Astrocyte of the cerebellum (primary cell): ENCODE measurements at regions not wholly inside any gene's neighbourhood (a gene's known extent, or its start where the extent isn't known, plus 50 kb on each side); places are given as distances from the start of the nearest gene placed in this dataset.

ENCODE experiments used
- DNase-seq: peaks from one replicate; pipeline ENCODE4 v3.0.0-alpha.2; 2011; ENCODE audit warnings: low read depth
- H3K4me3 ChIP-seq: 2 replicates; pipeline ENCODE4 v1.5.1; 2011; ENCODE audit warnings: mild to moderate bottlenecking, low read depth, low read length, moderate library complexity
- CTCF ChIP-seq: IDR thresholded peaks from 2 replicates; pipeline ENCODE4 v1.5.1; 2012; ENCODE audit warnings: low read length, low read depth, moderate library complexity, mild to moderate bottlenecking; ENCODE audit errors: missing control alignments
- in situ Hi-C: cut with HindIII; loops from 2 replicates; pipeline ENCODE4 v1.10.0; 2017; ENCODE audit warnings: low sequenced_read_pairs

DNA sequence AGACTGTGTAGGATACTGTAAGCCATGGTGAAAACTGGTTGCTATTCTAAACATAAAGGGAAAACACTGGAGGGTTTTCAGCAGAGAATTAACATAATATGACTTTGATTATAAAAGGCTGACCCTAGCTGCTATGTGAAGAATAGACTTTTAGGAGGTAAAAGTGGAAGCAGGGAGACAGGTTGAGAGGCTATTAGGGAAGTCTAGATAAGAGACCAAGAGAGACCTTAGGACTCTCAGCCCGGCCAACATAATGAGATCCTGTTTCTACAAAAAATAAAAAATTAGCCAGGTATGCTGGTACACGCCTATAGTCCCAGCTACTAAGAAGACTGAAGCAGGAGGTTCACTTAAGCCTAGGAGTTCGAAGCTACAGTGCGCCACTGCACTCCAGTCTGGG is 393.2 kb upstream of the PMFBP1 start:
- no peak for TF ChIP-seq CTCF
- H3K4me3 ChIP-seq = no peak overlapping the region
- no peak for DNase-seq
- in situ Hi-C loops = no loop called here

- no peak for DNase-seq
- in situ Hi-C loops = no loop called here
- no peak overlapping the region for H3K4me3 ChIP-seq
- no peak for TF ChIP-seq CTCF
Observed at GRCh38 chr16:72560617-72561016, 388.7 kb upstream of the PMFBP1 start.

DNA sequence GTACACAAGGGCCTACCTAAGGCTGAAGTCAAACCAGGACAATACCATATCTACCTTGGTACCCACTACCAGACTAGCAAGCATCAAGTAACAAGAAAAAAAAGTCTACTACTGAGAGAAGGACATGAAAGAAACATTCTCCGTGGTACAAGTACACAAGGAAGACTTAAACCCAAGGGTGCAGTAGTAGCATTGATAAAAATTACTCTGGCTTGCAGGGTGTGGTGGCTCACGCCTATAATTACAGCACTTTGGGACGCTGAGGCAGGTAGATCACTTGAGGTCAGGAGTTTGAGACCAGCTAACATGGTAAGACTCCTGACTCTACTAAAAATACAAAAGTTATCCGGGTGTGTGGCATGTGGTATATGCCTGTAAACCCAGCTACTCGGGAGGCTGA is 386.5 kb upstream of the PMFBP1 start:
- DNase-seq = no peak
- TF ChIP-seq CTCF = no peak
- in situ Hi-C loops = no loop called here

DNA sequence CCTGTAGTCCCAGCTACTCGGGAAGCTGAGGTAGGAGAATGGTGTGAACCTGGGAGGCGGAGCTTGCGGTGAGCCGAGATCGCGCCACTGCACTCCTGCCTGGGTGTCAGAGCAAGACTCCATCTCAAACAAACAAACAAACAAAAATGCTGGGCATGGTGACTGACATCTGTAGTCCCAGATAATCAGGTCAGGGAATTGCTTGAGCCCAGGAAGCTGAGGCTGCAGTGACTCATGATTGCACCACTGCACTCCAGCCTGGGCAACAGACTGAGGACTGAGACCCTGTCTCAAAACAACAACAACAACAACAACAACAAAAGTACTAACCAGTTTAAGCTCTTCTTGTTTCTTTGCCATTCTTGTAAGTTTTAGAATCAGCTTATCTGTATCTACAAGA is 383.0 kb upstream of the PMFBP1 start:
- no peak for TF ChIP-seq CTCF
- in situ Hi-C loops = no loop called here
- DNase-seq = no peak
- no peak overlapping the region for H3K4me3 ChIP-seq

More for the DNA sequence above, 386.5 kb upstream of the PMFBP1 start:
- H3K4me3 ChIP-seq = no peak overlapping the region

- DNase-seq = no peak
- in situ Hi-C loops = no loop called here
- TF ChIP-seq CTCF = no peak
- H3K4me3 ChIP-seq = no peak overlapping the region
Observed at GRCh38 chr16:72552654-72553053, 380.7 kb upstream of the PMFBP1 start.

DNA sequence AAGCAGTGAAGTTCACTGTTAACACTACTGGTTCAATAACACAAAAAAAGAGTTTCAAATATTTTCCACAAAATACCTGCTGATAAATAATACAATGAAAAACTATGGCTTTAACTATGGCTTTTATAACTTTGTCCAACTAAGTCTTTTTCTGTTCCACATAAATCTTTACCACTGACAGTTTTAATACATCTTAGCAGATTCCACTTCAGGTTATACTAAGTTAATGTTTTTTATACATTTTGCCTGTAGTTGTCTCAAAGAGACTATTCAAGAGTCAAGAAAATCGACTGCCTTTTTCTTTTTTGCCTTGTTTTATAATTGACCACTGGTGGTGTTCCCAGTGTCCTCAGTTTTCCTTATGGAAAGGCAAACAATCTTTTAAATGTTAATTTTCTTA is 379.7 kb upstream of the PMFBP1 start:
- in situ Hi-C loops = no loop called here
- DNase-seq = no peak
- no peak for TF ChIP-seq CTCF
- no peak overlapping the region for H3K4me3 ChIP-seq

GRCh38 chr16:72549878-72550277 is 377.9 kb upstream of the PMFBP1 start:
- TF ChIP-seq CTCF = no peak
- in situ Hi-C loops = no loop called here
- DNase-seq = no peak
- H3K4me3 ChIP-seq = no peak overlapping the region
